Adrenal gland (tissue), 5 donors: ENCODE measurements at regions not wholly inside any gene's neighbourhood (a gene's known extent, or its start where the extent isn't known, plus 50 kb on each side); places are given as distances from the start of the nearest gene placed in this dataset.

ENCODE experiments used
- POLR2A ChIP-seq, 2 donors: fragments of 450-650 bp; IDR thresholded peaks; one replicate each; pipeline ENCODE4 v1.6.1; 2017; ENCODE audit warnings: antibody characterized with exemption in 2 of 2, mild to moderate bottlenecking in 2 of 2, moderate library complexity in 1 of 2
- TF ChIP-seq, protein P1 (sequence below), 6 experiments: fragments of 450-650 bp in 4 of 6; fragments of 200-600 bp in 2 of 6; sonication (generic) in 1 of 6; IDR thresholded peaks; 1 replicate in 5 of 6; 2 replicates in 1 of 6; pipeline versions ENCODE4 v1.5.1 to v1.8.0; 2016 to 2021; ENCODE audit warnings: antibody characterized with exemption in 6 of 6, mild to moderate bottlenecking in 2 of 6, moderate library complexity in 1 of 6
- donor health status: DM: no; HTN: no; CAD: no.

DNA sequence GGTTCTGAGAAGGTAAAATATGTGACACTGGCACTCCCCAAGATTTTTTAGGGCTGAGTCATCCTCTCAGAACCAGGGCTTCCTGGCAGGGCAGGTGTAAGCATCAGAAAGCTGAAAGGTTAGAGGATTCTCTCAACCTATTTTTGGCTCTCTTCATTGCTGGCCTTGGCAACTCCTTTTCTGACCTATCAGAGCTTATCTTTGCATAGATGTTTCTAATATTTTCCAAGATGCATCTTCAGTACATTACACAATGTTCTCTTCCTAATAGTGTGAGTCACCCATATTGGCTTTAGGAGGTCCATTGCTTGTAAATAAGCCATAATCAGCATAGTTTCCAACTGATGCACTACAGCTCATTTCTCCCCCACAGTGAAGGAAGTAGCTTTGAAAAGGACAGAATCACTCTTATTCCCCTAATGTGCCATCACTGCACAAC lies 2008.4 kb upstream of the PIK3C3 start:
- TF ChIP-seq, protein P1, sequence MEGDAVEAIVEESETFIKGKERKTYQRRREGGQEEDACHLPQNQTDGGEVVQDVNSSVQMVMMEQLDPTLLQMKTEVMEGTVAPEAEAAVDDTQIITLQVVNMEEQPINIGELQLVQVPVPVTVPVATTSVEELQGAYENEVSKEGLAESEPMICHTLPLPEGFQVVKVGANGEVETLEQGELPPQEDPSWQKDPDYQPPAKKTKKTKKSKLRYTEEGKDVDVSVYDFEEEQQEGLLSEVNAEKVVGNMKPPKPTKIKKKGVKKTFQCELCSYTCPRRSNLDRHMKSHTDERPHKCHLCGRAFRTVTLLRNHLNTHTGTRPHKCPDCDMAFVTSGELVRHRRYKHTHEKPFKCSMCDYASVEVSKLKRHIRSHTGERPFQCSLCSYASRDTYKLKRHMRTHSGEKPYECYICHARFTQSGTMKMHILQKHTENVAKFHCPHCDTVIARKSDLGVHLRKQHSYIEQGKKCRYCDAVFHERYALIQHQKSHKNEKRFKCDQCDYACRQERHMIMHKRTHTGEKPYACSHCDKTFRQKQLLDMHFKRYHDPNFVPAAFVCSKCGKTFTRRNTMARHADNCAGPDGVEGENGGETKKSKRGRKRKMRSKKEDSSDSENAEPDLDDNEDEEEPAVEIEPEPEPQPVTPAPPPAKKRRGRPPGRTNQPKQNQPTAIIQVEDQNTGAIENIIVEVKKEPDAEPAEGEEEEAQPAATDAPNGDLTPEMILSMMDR (IDR thresholded peaks at IDR 0.05), result no peak
- no peak for TF ChIP-seq POLR2A (IDR thresholded peaks at IDR 0.05)
